HG03108 (cell line): ENCODE measurements at regions not wholly inside any gene's neighbourhood (a gene's known extent, or its start where the extent isn't known, plus 50 kb on each side); places are given as distances from the start of the nearest gene placed in this dataset.

Experiments
- ATAC-seq: cut with Tn5 transposase; IDR thresholded peaks from one replicate; pipeline ENCODE4 v1.9.1; 2021; ENCODE audit warnings: moderate library complexity; ENCODE audit not compliant: unreplicated experiment

GRCh38 chr22:46089426-46090035 is 60.8 kb upstream of the PPARA start:
- ATAC-seq, result no peak

- ATAC-seq, result no peak
Observed at GRCh38 chr22:46090036-46090591, 60.2 kb upstream of the PPARA start.

- no peak for ATAC-seq
Observed at GRCh38 chr22:46090631-46091201, 59.6 kb upstream of the PPARA start.

DNA sequence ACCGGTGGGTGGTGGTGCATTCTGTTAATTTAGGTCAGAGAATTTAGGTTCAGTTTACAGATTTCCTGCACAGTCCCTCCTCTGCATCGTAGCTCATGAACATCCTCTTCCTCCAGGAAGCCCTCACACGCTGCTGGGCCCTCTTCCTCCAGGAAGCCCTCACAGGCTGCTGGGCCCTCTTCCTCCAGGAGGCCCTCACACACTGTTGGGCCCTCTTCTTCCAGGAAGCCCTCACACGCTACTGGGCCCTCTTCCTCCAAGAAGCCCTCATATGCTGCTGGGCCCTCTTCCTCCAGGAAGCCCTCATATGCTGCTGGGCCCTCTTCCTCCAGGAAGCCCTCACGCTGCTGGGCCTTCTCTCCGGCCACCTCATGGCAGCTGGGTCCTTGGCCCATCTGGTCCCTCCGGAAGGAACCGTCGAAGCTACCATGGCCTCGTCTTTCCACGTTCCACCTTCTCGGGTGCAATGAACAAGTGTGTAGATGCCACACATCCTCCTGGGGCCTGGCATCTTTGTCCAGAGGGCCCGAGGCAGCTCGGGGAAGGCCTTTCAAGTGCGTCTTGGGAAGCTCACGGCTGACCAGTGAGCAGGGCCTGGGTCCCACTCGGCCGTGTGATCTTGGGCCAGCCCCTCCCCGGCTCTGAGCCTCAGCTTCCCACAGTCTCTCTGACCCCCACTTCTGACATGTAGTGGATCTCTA is 58.9 kb upstream of the PPARA start:
- ATAC-seq, result no peak

- no peak for ATAC-seq
Observed at GRCh38 chr22:46092011-46092410, 58.3 kb upstream of the PPARA start.

GRCh38 chr22:46092670-46093410 is 57.5 kb upstream of the PPARA start:
- no peak for ATAC-seq

- no peak for ATAC-seq
Observed at GRCh38 chr22:46093796-46094195, 56.5 kb upstream of the PPARA start.

- no peak for ATAC-seq
Observed at GRCh38 chr22:46094676-46095075, 55.6 kb upstream of the PPARA start.

DNA sequence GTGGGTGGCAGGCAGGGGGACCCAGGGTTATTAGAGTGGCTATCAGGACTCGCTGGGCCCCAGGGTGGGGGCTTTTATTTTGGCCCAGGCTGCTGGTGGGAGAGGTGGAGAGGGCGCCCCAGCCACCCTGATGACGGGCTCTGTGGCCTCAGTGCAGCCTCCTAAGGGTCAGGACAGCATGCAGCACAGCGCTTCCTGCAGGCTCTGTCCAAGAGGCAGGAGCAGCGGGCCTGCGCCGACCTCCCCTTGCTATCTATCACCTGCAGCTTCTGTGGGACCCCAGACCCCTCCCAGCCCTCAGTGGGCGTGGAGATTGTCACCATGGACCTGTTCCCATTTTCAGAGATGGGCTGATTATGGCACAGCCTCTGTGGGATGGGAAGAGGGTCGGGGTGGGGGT is 54.3 kb upstream of the PPARA start:
- ATAC-seq, result no peak

DNA sequence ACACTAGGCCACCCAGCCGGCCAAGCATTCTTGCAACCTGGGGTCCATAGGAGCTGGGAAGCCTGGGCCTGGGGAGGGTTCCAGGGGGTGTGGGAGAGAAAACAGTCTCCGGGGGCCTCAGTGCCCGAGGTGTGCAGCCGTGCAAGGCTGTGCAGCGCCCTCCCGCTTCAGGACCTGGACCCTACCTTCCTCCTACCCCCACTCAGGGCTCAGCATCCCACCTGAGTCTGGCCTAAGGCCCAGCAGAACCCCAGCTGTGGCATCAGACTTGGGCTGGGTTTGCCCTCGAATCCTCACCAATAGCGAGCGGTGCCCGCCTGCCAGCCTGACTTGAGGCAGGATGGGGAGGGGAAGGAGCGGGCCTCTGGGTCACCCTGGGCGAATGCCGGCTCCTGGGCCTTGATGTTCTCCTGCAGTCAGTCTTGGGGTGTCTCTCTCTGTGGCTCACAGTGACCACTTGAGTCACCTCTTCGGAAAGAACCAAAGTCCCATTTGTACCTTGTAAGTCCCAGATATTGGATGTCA is 53.6 kb upstream of the PPARA start:
- no peak for ATAC-seq

DNA sequence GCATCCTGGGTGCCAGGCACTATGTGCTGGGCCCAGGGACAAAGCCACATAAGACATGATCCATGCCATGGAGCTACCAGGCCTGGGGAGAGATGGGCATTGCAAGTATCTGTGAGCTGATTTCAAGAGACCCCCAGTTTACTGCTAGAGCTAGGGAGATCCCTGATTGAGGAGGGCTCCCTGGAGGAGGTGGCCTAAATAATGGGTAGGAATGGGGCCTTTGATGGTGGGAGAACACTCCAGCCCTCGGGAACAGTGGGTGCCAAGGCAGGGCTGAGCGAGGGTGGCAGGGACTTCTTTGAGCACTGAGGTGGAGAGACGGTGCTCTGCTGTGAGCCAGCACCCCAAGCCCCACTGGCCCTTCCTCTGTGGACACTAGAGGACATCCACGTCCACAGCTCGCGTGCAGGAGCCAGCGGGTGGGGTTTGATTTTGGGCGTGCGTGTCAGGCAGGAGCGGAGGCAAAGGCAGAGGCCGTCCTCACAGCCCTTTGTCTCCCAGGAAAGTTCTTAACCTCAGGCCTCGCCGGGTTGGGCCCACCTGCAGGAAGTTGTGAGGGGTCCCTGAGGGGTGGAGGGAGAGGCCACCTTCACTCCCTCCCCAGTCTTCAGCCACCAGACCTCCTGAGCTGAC is 52.9 kb upstream of the PPARA start:
- ATAC-seq, result no peak

DNA sequence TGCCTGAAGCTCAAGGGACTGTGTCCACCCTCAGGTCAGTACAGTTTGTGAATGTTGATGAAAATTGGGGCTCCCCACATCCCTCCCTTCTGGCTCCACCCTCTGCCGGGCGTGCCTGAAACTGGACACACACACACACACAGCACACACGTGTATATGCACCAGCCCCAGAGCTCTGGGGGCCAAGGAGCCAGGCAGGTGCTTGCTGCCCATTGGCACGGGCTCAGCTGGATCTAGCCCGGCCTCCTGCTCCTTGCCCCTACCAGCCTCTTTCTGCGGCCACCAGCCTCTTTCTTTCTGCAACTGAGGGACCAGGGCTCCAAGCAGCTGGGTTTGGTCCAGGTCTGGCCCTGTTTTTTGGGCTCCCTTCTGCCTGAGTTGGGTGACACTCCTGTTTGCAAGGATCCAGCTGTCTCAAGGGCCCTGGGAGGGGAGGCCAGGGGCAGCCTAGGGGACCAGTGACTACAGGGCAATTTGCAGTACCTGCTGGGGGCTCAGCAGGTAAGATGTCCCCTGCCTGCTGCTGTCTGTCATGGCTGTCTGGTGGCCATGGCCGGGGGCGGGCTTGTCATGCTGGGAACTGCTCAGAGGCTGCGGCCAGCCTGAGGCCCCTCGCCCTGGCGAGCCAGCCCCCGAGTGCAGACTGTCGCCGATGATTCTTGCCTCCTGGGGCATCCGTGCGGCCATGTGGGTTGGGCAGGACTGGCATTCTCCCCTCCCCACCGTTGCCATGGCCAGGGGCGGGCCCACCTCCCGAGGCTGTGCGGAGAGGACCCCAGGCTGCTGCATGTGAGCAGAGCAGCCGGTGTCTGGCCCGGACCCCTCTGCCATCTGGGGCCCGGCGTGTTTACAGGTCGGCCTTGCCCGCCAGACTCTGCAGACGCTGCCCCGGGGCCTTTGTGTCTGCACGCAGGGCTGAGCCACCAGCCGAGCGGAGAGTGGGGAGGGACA is 51.5 kb upstream of the PPARA start:
- no peak for ATAC-seq

DNA sequence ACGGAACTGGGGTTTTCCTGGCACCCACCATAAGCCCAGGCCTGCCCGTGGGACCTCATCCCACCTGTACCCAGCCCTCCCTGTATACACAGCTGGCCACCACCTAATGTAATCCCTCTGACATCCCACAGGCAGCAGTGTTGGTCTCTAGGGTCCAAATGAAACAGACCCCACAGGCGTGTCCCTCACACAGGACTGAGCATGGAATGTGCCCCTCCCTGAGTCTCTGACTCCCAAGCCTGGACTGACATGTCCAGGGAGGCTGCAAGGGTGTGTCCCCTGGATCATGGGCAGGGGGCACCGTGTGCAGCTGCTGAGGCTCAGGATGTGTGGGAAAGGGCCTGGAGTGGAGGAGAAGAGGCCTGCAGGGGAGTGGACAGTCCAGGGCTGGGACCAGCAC is 50.6 kb upstream of the PPARA start:
- no peak for ATAC-seq

DNA sequence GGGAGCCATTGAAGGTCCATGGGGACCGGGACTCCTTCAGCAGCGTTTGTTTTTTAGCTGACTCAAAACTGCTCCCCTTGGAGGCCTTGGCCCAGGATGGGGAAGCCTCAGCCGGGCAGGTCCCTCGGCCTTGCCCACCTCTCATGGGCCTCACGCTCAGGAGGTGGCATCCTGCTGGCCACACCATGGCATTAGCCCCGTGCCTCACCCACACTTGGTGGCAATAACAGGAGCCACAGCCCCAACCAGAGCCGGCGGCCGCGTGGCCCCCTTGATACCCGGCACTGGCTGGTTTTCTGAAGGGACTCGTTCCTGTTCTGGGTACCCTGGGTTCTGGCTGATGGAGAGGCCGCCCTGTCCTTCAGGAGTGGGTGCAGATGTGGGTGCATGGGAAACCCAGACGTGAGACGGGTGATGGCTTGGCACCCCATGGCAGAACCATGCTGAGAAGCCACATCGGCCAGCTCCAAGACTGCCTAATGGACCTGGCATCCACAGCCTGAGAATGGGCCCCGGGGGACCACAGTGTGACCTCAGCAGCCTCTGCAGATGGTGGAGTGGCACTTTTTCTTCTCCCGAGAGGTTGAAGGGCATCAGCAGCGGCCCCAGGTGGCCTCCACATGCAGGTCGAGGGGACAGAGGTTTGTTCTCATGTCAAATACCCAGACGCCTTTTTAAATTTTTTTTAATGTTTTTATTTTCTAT is 49.8 kb upstream of the PPARA start:
- ATAC-seq, result no peak
